Loucy (cell line): ENCODE measurements at regions not wholly inside any gene's neighbourhood (a gene's known extent, or its start where the extent isn't known, plus 50 kb on each side); places are given as distances from the start of the nearest gene placed in this dataset.

Source experiments
- H2AFZ ChIP-seq: fragments of 200-600 bp; sonication (generic); 2 replicates; pipeline ENCODE4 v1.6.0; 2016; ENCODE audit warnings: antibody characterized with exemption, mild to moderate bottlenecking, low read length, moderate library complexity
- H3F3A ChIP-seq: fragments of 200-600 bp; 2 replicates; pipeline ENCODE4 v1.6.0; 2016; ENCODE audit warnings: antibody characterized with exemption, low read depth, mild to moderate bottlenecking
- H3K27me3 ChIP-seq: fragments of 200-600 bp; sonication (generic); 2 replicates; pipeline ENCODE4 v1.6.1; 2014; ENCODE audit warnings: low read length, mild to moderate bottlenecking; ENCODE audit not compliant: insufficient read depth, poor library complexity, severe bottlenecking
- H3K36me3 ChIP-seq: fragments of 200-600 bp; sonication (generic); 2 replicates; pipeline ENCODE4 v1.6.1; 2016; ENCODE audit warnings: low read length; ENCODE audit not compliant: insufficient read depth
- H3K4me1 ChIP-seq: fragments of 200-600 bp; sonication (generic); 2 replicates; pipeline ENCODE4 v1.5.1; 2014; ENCODE audit warnings: low read length, mild to moderate bottlenecking; ENCODE audit not compliant: insufficient read depth, poor library complexity, severe bottlenecking
- H3K4me2 ChIP-seq: fragments of 200-600 bp; sonication (generic); 2 replicates; pipeline ENCODE4 v1.6.0; 2014; ENCODE audit warnings: antibody characterized with exemption, low read length, low read depth, mild to moderate bottlenecking; ENCODE audit not compliant: poor library complexity, severe bottlenecking
- H3K4me3 ChIP-seq: fragments of 200-600 bp; sonication (generic); 2 replicates; pipeline ENCODE4 v1.5.1; 2014; ENCODE audit warnings: low read length, mild to moderate bottlenecking, mixed read lengths; ENCODE audit not compliant: poor library complexity, severe bottlenecking
- H3K79me2 ChIP-seq: fragments of 200-600 bp; sonication (generic); 2 replicates; pipeline ENCODE4 v1.6.1; 2014; ENCODE audit warnings: low read length; ENCODE audit not compliant: insufficient read depth
- H3K9ac ChIP-seq: fragments of 200-600 bp; sonication (generic); 2 replicates; pipeline ENCODE4 v1.6.0; 2014; ENCODE audit warnings: mild to moderate bottlenecking, low read depth, low read length, moderate library complexity; ENCODE audit not compliant: poor library complexity, severe bottlenecking
- H3K9me2 ChIP-seq: fragments of 200-600 bp; sonication (generic); replicated peaks from 2 replicates; pipeline ENCODE4 v1.6.1; 2016; ENCODE audit warnings: low read depth, low read length, mixed read lengths
- H3K9me3 ChIP-seq: fragments of 200-600 bp; sonication (generic); 2 replicates; pipeline ENCODE4 v1.6.1; 2014; ENCODE audit warnings: mild to moderate bottlenecking, antibody characterized with exemption, low read length, low read depth; ENCODE audit not compliant: insufficient read depth
- H4K20me1 ChIP-seq: fragments of 200-600 bp; sonication (generic); 2 replicates; pipeline ENCODE4 v1.6.0; 2014; ENCODE audit warnings: antibody characterized with exemption, low read length, mild to moderate bottlenecking; ENCODE audit not compliant: insufficient read depth, poor library complexity, severe bottlenecking
- EZH2phosphoT487 ChIP-seq: fragments of 200-600 bp; IDR thresholded peaks from 2 replicates; pipeline ENCODE4 v1.6.1; 2018; ENCODE audit warnings: antibody characterized with exemption, mild to moderate bottlenecking, moderate library complexity, borderline replicate concordance
- TF ChIP-seq, protein P1 (sequence below): fragments of 200-600 bp; sonication (generic); conservative IDR thresholded peaks from 2 replicates; pipeline ENCODE4 v1.5.1; 2014; ENCODE audit warnings: mild to moderate bottlenecking, antibody characterized with exemption, low read length

DNA sequence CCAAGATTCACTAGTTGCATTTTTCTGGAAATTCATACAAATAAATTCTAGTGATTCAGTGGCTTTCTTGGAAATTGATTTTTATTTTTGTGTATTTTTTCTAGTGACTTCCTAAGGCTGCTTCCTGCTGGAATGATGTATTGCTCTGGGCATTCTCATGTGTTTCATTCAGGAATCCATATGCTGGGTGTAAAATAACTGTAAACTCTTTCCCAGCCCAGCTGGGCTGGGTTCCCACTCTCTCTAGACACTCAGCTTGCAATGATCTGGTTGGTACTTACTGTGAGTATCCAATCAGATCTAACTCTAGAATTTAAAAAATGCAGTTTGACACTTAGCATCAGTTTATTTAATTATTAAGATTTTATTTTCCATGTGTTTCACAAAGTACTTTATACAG lies 882.2 kb downstream of the STIM2 start:
- H4K20me1 ChIP-seq, result no peaks in the 10 kb centered on the region
- no peak overlapping the region for H3K4me2 ChIP-seq
- no peaks in the 10 kb centered on the region for H3K27me3 ChIP-seq
- H3K9me2 ChIP-seq, result no peaks in the 10 kb centered on the region
- no peak for TF ChIP-seq EZH2phosphoT487
- TF ChIP-seq, protein P1, sequence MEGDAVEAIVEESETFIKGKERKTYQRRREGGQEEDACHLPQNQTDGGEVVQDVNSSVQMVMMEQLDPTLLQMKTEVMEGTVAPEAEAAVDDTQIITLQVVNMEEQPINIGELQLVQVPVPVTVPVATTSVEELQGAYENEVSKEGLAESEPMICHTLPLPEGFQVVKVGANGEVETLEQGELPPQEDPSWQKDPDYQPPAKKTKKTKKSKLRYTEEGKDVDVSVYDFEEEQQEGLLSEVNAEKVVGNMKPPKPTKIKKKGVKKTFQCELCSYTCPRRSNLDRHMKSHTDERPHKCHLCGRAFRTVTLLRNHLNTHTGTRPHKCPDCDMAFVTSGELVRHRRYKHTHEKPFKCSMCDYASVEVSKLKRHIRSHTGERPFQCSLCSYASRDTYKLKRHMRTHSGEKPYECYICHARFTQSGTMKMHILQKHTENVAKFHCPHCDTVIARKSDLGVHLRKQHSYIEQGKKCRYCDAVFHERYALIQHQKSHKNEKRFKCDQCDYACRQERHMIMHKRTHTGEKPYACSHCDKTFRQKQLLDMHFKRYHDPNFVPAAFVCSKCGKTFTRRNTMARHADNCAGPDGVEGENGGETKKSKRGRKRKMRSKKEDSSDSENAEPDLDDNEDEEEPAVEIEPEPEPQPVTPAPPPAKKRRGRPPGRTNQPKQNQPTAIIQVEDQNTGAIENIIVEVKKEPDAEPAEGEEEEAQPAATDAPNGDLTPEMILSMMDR, result no peak
- no peak overlapping the region for H3K4me3 ChIP-seq
- no peaks in the 10 kb centered on the region for H3K36me3 ChIP-seq
- no peaks in the 10 kb centered on the region for H3K4me1 ChIP-seq
- no peak overlapping the region for H3K9ac ChIP-seq
- no peaks in the 10 kb centered on the region for H3K9me3 ChIP-seq
- H3K79me2 ChIP-seq, result no peaks in the 10 kb centered on the region
- no peaks in the 10 kb centered on the region for H3F3A ChIP-seq
- H2AFZ ChIP-seq, result no peak overlapping the region

DNA sequence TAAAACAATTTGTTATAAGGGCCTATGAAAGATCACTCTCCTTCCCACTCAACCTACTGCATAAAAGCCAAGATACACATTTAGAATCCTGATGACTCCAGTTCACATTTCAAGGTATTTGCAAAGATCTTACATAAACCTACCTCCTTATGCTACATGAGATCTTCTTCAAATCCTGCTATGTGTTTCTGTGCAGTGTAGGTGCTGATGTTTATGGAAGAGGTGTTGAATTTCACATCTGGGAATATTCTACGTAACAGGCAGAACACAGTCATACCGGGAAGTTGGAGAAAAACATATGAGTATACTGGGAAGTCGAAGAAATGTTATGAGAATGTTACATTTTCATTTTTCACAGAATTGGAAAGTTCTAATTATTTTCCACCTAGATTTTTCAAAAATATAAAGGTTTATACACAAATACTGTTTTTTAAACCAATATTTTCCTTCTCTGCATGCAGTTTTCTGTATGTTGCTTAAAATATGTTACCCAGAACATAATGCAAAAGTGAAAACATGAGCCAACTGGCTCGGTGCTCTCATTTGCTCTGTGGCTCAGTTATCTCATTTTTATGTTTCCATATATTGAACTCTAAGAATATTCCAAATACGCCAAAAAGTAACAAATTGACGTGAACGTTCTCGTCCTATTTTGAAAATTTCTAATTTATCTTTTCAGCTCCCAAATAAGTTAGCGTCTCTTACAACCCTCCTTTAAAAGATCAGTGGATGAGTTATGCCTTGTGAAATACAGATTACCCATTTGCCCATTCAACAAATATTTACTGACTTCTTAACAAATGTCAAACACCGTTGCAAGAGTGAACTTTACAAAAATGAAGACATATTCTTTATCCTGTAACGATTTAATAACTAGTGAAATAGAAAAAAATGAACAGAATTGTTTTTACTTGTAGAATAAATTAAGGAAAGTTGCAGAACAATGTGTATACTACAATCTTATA lies 899.3 kb downstream of the STIM2 start:
- H3K4me2 ChIP-seq, result no peak overlapping the region
- H3K9ac ChIP-seq, result no peak overlapping the region
- H3K9me3 ChIP-seq, result no peaks in the 10 kb centered on the region
- H3F3A ChIP-seq, result no peaks in the 10 kb centered on the region
- no peaks in the 10 kb centered on the region for H3K4me1 ChIP-seq
- H3K79me2 ChIP-seq, result no peaks in the 10 kb centered on the region
- no peak for TF ChIP-seq EZH2phosphoT487
- TF ChIP-seq, protein P1, result no peak
- H3K36me3 ChIP-seq, result no peaks in the 10 kb centered on the region
- no peaks in the 10 kb centered on the region for H3K9me2 ChIP-seq
- H3K4me3 ChIP-seq, result no peak overlapping the region
- no peaks in the 10 kb centered on the region for H3K27me3 ChIP-seq
- no peaks in the 10 kb centered on the region for H4K20me1 ChIP-seq
- no peak overlapping the region for H2AFZ ChIP-seq

DNA sequence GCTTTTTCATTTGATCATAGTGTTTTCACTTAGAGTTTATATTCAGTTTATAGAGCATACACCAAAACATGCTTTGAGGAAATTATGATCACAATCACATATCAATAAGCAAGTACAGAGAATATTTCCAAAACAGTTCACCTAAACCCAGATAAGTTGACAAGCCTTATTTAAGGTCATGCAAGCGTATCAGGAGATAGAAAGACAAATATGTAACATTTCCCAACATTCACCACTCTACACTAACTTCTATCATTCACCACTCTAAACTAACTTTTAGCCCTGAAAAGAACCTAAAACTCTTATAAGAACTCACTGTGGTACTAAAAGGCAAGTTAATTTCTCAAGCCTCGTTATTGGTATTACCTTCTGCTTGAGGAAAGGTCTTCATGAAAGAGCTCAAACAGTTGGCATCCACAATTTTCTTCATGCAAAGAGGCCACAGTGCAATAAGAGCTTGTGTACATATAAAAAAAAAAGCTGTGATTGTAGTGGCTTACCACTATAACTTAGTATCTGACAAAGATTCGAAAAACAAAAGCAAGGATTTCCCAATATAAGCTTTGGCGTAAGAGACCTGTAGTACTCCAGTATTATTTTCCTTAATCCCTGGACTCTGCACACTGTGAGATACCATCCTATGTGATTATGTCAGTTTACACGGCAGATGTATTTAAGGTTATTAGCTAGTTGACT lies 903.3 kb downstream of the STIM2 start:
- no peaks in the 10 kb centered on the region for H3K9me2 ChIP-seq
- no peak overlapping the region for H2AFZ ChIP-seq
- TF ChIP-seq EZH2phosphoT487, result no peak
- TF ChIP-seq, protein P1, result no peak
- no peak overlapping the region for H3K4me2 ChIP-seq
- no peaks in the 10 kb centered on the region for H3K9me3 ChIP-seq
- H3K4me3 ChIP-seq, result no peak overlapping the region
- no peaks in the 10 kb centered on the region for H3K27me3 ChIP-seq
- H3K79me2 ChIP-seq, result no peaks in the 10 kb centered on the region
- H3K9ac ChIP-seq, result no peak overlapping the region
- H3K36me3 ChIP-seq, result no peaks in the 10 kb centered on the region
- H4K20me1 ChIP-seq, result no peaks in the 10 kb centered on the region
- H3F3A ChIP-seq, result no peaks in the 10 kb centered on the region
- H3K4me1 ChIP-seq, result no peaks in the 10 kb centered on the region
